ENCODE measurements at regions not wholly inside any gene's neighbourhood (a gene's known extent, or its start where the extent isn't known, plus 50 kb on each side); places are given as distances from the start of the nearest gene placed in this dataset.

GRCh38 chr14:65263177-65263788 is 149.2 kb upstream of the FUT8 start:
- Histone ChIP-seq H4K20me1 (ENCODE audit: insufficient read depth, low read length) (no peaks in the 10 kb centered on the region), H3K9ac (ENCODE audit: insufficient read depth, low read depth, low read length) (no peak overlapping the region), H3K27ac (ENCODE audit: extremely low read length, insufficient read depth, low read length) (no peak overlapping the region), H3K4me3 (replicated peaks in 1 of 3; ENCODE audit: insufficient read depth in 1 of 3, low read depth in 2 of 3, low read length in 3 of 3) (no peak overlapping the region), H3K4me2 (ENCODE audit: low read depth, low read length) (no peak overlapping the region), H2AFZ (ENCODE audit: low read length) (no peak overlapping the region), H3K79me2 (ENCODE audit: insufficient read depth, low read length) (no peaks in the 10 kb centered on the region), H3K4me1 (ENCODE audit: insufficient read depth, low read length) (peaks cover 32% of the 10 kb centered on the region), H3K36me3 (replicated peaks in 1 of 2; ENCODE audit: control insufficient read depth in 1 of 2, insufficient read depth in 2 of 2, low read length in 2 of 2) (no peaks in the 10 kb centered on the region), H3K27me3 (ENCODE audit: control insufficient read depth in 1 of 2, insufficient read depth in 2 of 2, low read length in 2 of 2) (no peaks in the 10 kb centered on the region), H3K9me3 (ENCODE audit: low read length) (peaks cover 4% of the 10 kb centered on the region)
- CTCF ChIA-PET (ENCODE audit: low intra/inter-chr PET ratio, low total read pairs), result no interaction called here
- intact Hi-C loops (cut with micrococcal nuclease; ENCODE audit: unreplicated experiment) (no loop called here), in situ Hi-C loops (cut with HindIII; ENCODE audit: extremely low pct_ligation_motif_present, low pct_unique_long_range_greater_than_20kb) (no loop called here)
- no peak for ATAC-seq
- no TSS peak for BruUV-seq (replicated peaks)
- FAIRE-seq, result no peak
- no peak for DNase-seq (ENCODE audit: low spot score)
- WGBS (ENCODE audit: low lambda C conversion rate), result 54% methylated on average over 5 of the region's 6 CpGs
- TF ChIP-seq ZNF850 (CRISPR knock-in tag; conservative IDR thresholded peaks at IDR 0.05) (no peak), ZNF20 (CRISPR knock-in tag; IDR thresholded peaks at IDR 0.05) (no peak), MAF1 (CRISPR knock-in tag; IDR thresholded peaks at IDR 0.05; ENCODE audit: borderline replicate concordance) (no peak)
- POLR2A ChIA-PET, result no interaction called here

DNA sequence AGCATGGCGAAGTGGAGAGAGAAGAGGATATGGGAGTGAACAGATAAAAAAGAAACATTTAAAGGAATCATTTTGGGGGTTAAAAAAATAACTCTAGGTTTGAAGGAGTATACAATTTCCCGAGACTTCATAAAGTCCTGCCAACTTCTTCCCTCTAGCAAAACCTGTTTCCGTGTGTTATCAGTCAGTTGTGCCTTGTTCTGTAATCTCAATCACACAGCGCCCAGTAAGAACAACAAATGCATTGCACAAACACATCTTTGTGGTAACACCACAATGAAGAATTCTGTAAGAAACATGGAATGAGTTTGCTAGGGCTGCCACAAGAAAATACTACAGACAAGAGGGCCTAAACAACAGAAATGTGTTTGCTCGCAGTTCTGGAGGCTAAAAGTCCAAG is 144.7 kb upstream of the FUT8 start:
- Histone ChIP-seq H3K4me2 (ENCODE audit: low read depth, low read length) (no peak overlapping the region), H4K20me1 (ENCODE audit: insufficient read depth, low read length) (no peaks in the 10 kb centered on the region), H3K9me3 (ENCODE audit: low read length) (no peaks in the 10 kb centered on the region), H3K79me2 (ENCODE audit: insufficient read depth, low read length) (no peaks in the 10 kb centered on the region), H3K27ac (ENCODE audit: extremely low read length, insufficient read depth, low read length) (no peak overlapping the region), H3K4me1 (ENCODE audit: insufficient read depth, low read length) (peaks cover 26% of the 10 kb centered on the region), H3K9ac (ENCODE audit: insufficient read depth, low read depth, low read length) (no peak overlapping the region), H2AFZ (ENCODE audit: low read length) (no peak overlapping the region), H3K27me3 (ENCODE audit: control insufficient read depth in 1 of 2, insufficient read depth in 2 of 2, low read length in 2 of 2) (no peaks in the 10 kb centered on the region), H3K4me3 (replicated peaks in 1 of 3; ENCODE audit: insufficient read depth in 1 of 3, low read depth in 2 of 3, low read length in 3 of 3) (no peak overlapping the region), H3K36me3 (replicated peaks in 1 of 2; ENCODE audit: control insufficient read depth in 1 of 2, insufficient read depth in 2 of 2, low read length in 2 of 2) (no peaks in the 10 kb centered on the region)
- no TSS peak for BruUV-seq (replicated peaks)
- POLR2A ChIA-PET, result no interaction called here
- TF ChIP-seq ATM (IDR thresholded peaks at IDR 0.05; ENCODE audit: borderline replicate concordance) (no peak), ZNF749 (CRISPR knock-in tag; IDR thresholded peaks at IDR 0.05; ENCODE audit: borderline replicate concordance) (no peak), ZBTB8A (CRISPR knock-in tag; IDR thresholded peaks at IDR 0.05; ENCODE audit: borderline replicate concordance, low read depth) (no peak), ZNF124 (CRISPR knock-in tag; IDR thresholded peaks at IDR 0.05) (no peak), XRCC5 (optimal IDR thresholded peaks at IDR 0.05; ENCODE audit: low read length) (no peak), IKZF1 (IDR thresholded peaks at IDR 0.05) (no peak), KDM4B (CRISPR knock-in tag; IDR thresholded peaks at IDR 0.05) (no peak), GLMP (CRISPR knock-in tag; IDR thresholded peaks at IDR 0.05; ENCODE audit: borderline replicate concordance) (no peak), ZNF747 (CRISPR knock-in tag; IDR thresholded peaks at IDR 0.05; ENCODE audit: borderline replicate concordance) (no peak), KLF15 (CRISPR knock-in tag; IDR thresholded peaks at IDR 0.05; ENCODE audit: borderline replicate concordance) (no peak), ZFX (CRISPR knock-in tag; IDR thresholded peaks at IDR 0.05; ENCODE audit: low read depth) (no peak), ELF3 (CRISPR knock-in tag; IDR thresholded peaks at IDR 0.05) (no peak), POLR2A (IDR thresholded peaks at IDR 0.05; ENCODE audit: insufficient read depth in 1 of 2, low read depth in 2 of 2, low read length in 2 of 2) (no peak)
- TF ChIP-seq, protein P1, sequence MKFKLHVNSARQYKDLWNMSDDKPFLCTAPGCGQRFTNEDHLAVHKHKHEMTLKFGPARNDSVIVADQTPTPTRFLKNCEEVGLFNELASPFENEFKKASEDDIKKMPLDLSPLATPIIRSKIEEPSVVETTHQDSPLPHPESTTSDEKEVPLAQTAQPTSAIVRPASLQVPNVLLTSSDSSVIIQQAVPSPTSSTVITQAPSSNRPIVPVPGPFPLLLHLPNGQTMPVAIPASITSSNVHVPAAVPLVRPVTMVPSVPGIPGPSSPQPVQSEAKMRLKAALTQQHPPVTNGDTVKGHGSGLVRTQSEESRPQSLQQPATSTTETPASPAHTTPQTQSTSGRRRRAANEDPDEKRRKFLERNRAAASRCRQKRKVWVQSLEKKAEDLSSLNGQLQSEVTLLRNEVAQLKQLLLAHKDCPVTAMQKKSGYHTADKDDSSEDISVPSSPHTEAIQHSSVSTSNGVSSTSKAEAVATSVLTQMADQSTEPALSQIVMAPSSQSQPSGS (CRISPR knock-in tag; IDR thresholded peaks at IDR 0.05), result no peak
- intact Hi-C loops (cut with micrococcal nuclease; ENCODE audit: unreplicated experiment), result no loop called here
- DNase-seq (ENCODE audit: low spot score), result no peak
- WGBS (ENCODE audit: low lambda C conversion rate), result 58% methylated on average over 5 of the region's 5 CpGs
- no peak for FAIRE-seq
- CTCF ChIA-PET (ENCODE audit: low intra/inter-chr PET ratio, low total read pairs), result no interaction called here
- no peak for ATAC-seq
- in situ Hi-C loops (cut with HindIII; ENCODE audit: extremely low pct_ligation_motif_present, low pct_unique_long_range_greater_than_20kb), result no loop called here
